H1 (cell line): ENCODE measurements at regions not wholly inside any gene's neighbourhood (a gene's known extent, or its start where the extent isn't known, plus 50 kb on each side); places are given as distances from the start of the nearest gene placed in this dataset.
A peak's percentile ranks its signal among the peaks of the same experiment; 100 is the strongest.

ENCODE experiments used
- CTCF ChIA-PET: fragments of 300-600 bp; sonication (Branson Sonifier 250); formaldehyde crosslinking; loops from one replicate; lab custom pipeline; 2021; ENCODE audit not compliant: partially characterized antibody; lab: Charles Lee
- POLR2A ChIA-PET: fragments of 300-600 bp; sonication (Branson Sonifier 250); formaldehyde crosslinking; loops from one replicate; lab custom pipeline; 2021; ENCODE audit warnings: inconsistent platforms; ENCODE audit not compliant: partially characterized antibody; lab: Charles Lee
- DNase-seq, 2 experiments: peaks; one replicate each; pipeline versions ENCODE4 v3.0.0 to v3.0.0-alpha.2; 2010 to 2022; ENCODE audit warnings: low spot score in 2 of 2, low read depth in 1 of 2, mixed read lengths in 1 of 2
- FAIRE-seq: peaks from 2 replicates; lab custom pipeline; 2011; peaks lifted over from hg19 to GRCh38; lab: Jason Lieb, UNC
- H2AFZ ChIP-seq: 2 replicates; pipeline ENCODE4 v1.8.1; 2012; ENCODE audit warnings: low read length, inconsistent platforms
- H2AK5ac ChIP-seq: 2 replicates; pipeline ENCODE4 v1.6.1; 2013; ENCODE audit warnings: low read depth, low read length
- H2BK120ac ChIP-seq: replicated peaks from 2 replicates; pipeline ENCODE3; 2013; ENCODE audit warnings: low read depth, low read length, inconsistent platforms
- H2BK12ac ChIP-seq: 2 replicates; pipeline ENCODE4 v1.6.1; 2013; ENCODE audit warnings: low read depth, low read length
- H2BK15ac ChIP-seq: 2 replicates; pipeline ENCODE4 v1.6.1; 2013; ENCODE audit warnings: low read length
- H2BK20ac ChIP-seq: 2 replicates; pipeline ENCODE4 v1.6.1; 2013; ENCODE audit warnings: low read length
- H2BK5ac ChIP-seq: 2 replicates; pipeline ENCODE4 v1.6.1; 2013; ENCODE audit warnings: low read depth, low read length
- H3K14ac ChIP-seq: 2 replicates; pipeline ENCODE4 v1.6.1; 2013; ENCODE audit warnings: inconsistent platforms; ENCODE audit not compliant: insufficient read length
- H3K18ac ChIP-seq: 2 replicates; pipeline ENCODE4 v1.6.1; 2013; ENCODE audit warnings: low read length; ENCODE audit errors: extremely low read depth
- H3K23ac ChIP-seq: 2 replicates; pipeline ENCODE4 v1.6.1; 2013; ENCODE audit warnings: inconsistent platforms; ENCODE audit not compliant: insufficient read length
- H3K23me2 ChIP-seq: 2 replicates; pipeline ENCODE4 v1.6.1; 2013; ENCODE audit warnings: low read depth, low read length
- H3K27ac ChIP-seq: 2 replicates; pipeline ENCODE4 v1.6.1; 2011; ENCODE audit warnings: low read depth, low read length, inconsistent platforms
- H3K27me3 ChIP-seq, 4 experiments: replicated peaks in 1 of 4; 1 replicate in 1 of 4; 2 replicates in 3 of 4; pipeline versions ENCODE4 v1.6.1 to v1.8.1; 2011 to 2013; ENCODE audit warnings: low read length in 3 of 4, mild to moderate bottlenecking in 3 of 4, inconsistent platforms in 2 of 4, mixed read lengths in 2 of 4, moderate library complexity in 1 of 4; ENCODE audit not compliant: control insufficient read depth in 3 of 4, insufficient read depth in 3 of 4; ENCODE audit errors: extremely low read depth in 1 of 4
- H3K36me3 ChIP-seq, 4 experiments: 2 replicates each; pipeline versions ENCODE4 v1.6.1 to v1.8.1; 2011 to 2013; ENCODE audit warnings: mild to moderate bottlenecking in 4 of 4, low read length in 3 of 4, moderate library complexity in 2 of 4, control low read depth in 1 of 4, inconsistent platforms in 1 of 4; ENCODE audit not compliant: insufficient read depth in 4 of 4, control insufficient read depth in 2 of 4
- H3K4ac ChIP-seq: replicated peaks from 2 replicates; pipeline ENCODE3; 2013; ENCODE audit warnings: low read length, low read depth, mixed read lengths, inconsistent platforms; ENCODE audit not compliant: insufficient read length
- H3K4me1 ChIP-seq, 4 experiments: replicated peaks in 1 of 4; 1 replicate in 1 of 4; 2 replicates in 3 of 4; pipeline versions ENCODE4 v1.6.1 to v1.8.1; 2011 to 2013; ENCODE audit warnings: low read length in 3 of 4, inconsistent platforms in 2 of 4, mixed read lengths in 1 of 4; ENCODE audit not compliant: insufficient read depth in 4 of 4, control insufficient read depth in 3 of 4
- H3K4me2 ChIP-seq, 2 experiments: 2 replicates each; pipeline versions ENCODE4 v1.6.1 to v1.8.1; 2011 to 2013; ENCODE audit warnings: low read depth in 2 of 2, low read length in 2 of 2, control low read depth in 1 of 2, inconsistent platforms in 1 of 2, mild to moderate bottlenecking in 1 of 2; ENCODE audit not compliant: insufficient read depth in 1 of 2
- H3K4me3 ChIP-seq, 4 experiments: fragments of 200-600, 300-600 bp in 1 of 4; sonication (generic), shearing (Covaris generic), sonication (Bioruptor Twin) in 1 of 4; 2 replicates each; pipeline versions ENCODE4 v1.5.1 to v1.8.1; 2011 to 2016; ENCODE audit warnings: low read length in 4 of 4, low read depth in 3 of 4, control low read depth in 2 of 4, inconsistent platforms in 2 of 4, mild to moderate bottlenecking in 2 of 4, mixed read lengths in 1 of 4, moderate library complexity in 1 of 4; ENCODE audit not compliant: insufficient read depth in 2 of 4; ENCODE audit errors: extremely low read depth in 1 of 4
- H3K56ac ChIP-seq: replicated peaks from 2 replicates; pipeline ENCODE3; 2013; ENCODE audit warnings: low read depth, mild to moderate bottlenecking, mixed read lengths, low read length, inconsistent platforms; ENCODE audit not compliant: insufficient read length
- H3K79me1 ChIP-seq: 2 replicates; pipeline ENCODE4 v1.6.1; 2013; ENCODE audit warnings: low read depth, low read length, control low read depth
- H3K79me2 ChIP-seq, 2 experiments: 2 replicates each; pipeline versions ENCODE4 v1.6.1 to v1.8.1; 2012 to 2013; ENCODE audit warnings: low read length in 2 of 2, mild to moderate bottlenecking in 2 of 2, inconsistent platforms in 1 of 2; ENCODE audit not compliant: insufficient read depth in 2 of 2, control insufficient read depth in 1 of 2
- H3K9ac ChIP-seq, 4 experiments: replicated peaks in 1 of 4; 1 replicate in 1 of 4; 2 replicates in 3 of 4; pipeline versions ENCODE4 v1.6.1 to v1.8.1; 2011 to 2013; ENCODE audit warnings: low read depth in 3 of 4, low read length in 3 of 4, control low read depth in 2 of 4, mild to moderate bottlenecking in 2 of 4, moderate library complexity in 2 of 4, inconsistent platforms in 1 of 4; ENCODE audit errors: extremely low read depth in 1 of 4
- H3K9me3 ChIP-seq, 2 experiments: 2 replicates each; pipeline versions ENCODE4 v1.6.1 to v1.8.1; 2012 to 2013; ENCODE audit warnings: mild to moderate bottlenecking in 2 of 2, moderate library complexity in 2 of 2, control low read depth in 1 of 2, inconsistent platforms in 1 of 2, low read depth in 1 of 2, low read length in 1 of 2, mixed read lengths in 1 of 2; ENCODE audit not compliant: insufficient read depth in 2 of 2
- H4K20me1 ChIP-seq, 2 experiments: replicated peaks in 1 of 2; 2 replicates each; pipeline versions ENCODE3 to v1.8.1; 2011 to 2013; ENCODE audit warnings: inconsistent platforms in 2 of 2, low read length in 2 of 2, mild to moderate bottlenecking in 1 of 2; ENCODE audit not compliant: insufficient read depth in 2 of 2, control insufficient read depth in 1 of 2
- H4K5ac ChIP-seq: 2 replicates; pipeline ENCODE4 v1.6.1; 2013; ENCODE audit warnings: low read length, low read depth, mixed read lengths, inconsistent platforms; ENCODE audit not compliant: insufficient read length
- H4K8ac ChIP-seq: 2 replicates; pipeline ENCODE4 v1.8.0; 2013; ENCODE audit warnings: mild to moderate bottlenecking, moderate library complexity, low read length, inconsistent platforms; ENCODE audit not compliant: insufficient read depth; ENCODE audit errors: extremely low read depth
- H4K91ac ChIP-seq: replicated peaks from 2 replicates; pipeline ENCODE3; 2013; ENCODE audit warnings: low read length, mixed read lengths, inconsistent platforms; ENCODE audit not compliant: insufficient read length
- CEBPB ChIP-seq: IDR thresholded peaks from 2 replicates; pipeline ENCODE4 v1.6.1; 2012; ENCODE audit warnings: low read depth, low read length
- CHD1 ChIP-seq: IDR thresholded peaks from 2 replicates; pipeline ENCODE4 v1.6.1; 2012; ENCODE audit warnings: low read depth, low read length, improper control_type of control experiment
- CTBP2 ChIP-seq: IDR thresholded peaks from 2 replicates; pipeline ENCODE4 v1.7.0; 2011; ENCODE audit warnings: borderline replicate concordance, mild to moderate bottlenecking, moderate library complexity, mixed read lengths, low read length; ENCODE audit not compliant: insufficient read depth, insufficient read length
- CTCF ChIP-seq, 3 experiments: IDR thresholded peaks; 1 replicate in 2 of 3; 2 replicates in 1 of 3; pipeline versions ENCODE4 v1.5.1 to v1.6.1; 2011; ENCODE audit warnings: low read length in 3 of 3, mild to moderate bottlenecking in 3 of 3, inconsistent platforms in 2 of 3, low read depth in 1 of 3, moderate library complexity in 1 of 3; ENCODE audit not compliant: insufficient read depth in 1 of 3; ENCODE audit errors: control extremely low read depth in 1 of 3
- KDM1A ChIP-seq: fragments of 200-600, 300-600 bp; sonication (generic); IDR thresholded peaks from 2 replicates; pipeline ENCODE4 v1.7.1; 2016; ENCODE audit warnings: mild to moderate bottlenecking, low read length, borderline replicate concordance
- NANOG ChIP-seq: IDR thresholded peaks from 2 replicates; pipeline ENCODE4 v1.6.1; 2011; ENCODE audit warnings: low read length, low read depth, mild to moderate bottlenecking, inconsistent platforms; ENCODE audit not compliant: insufficient read depth, poor library complexity, severe bottlenecking
- TAF1 ChIP-seq: IDR thresholded peaks from 2 replicates; pipeline ENCODE4 v1.6.1; 2011; ENCODE audit warnings: mild to moderate bottlenecking, low read depth, low read length
- TCF12 ChIP-seq: IDR thresholded peaks from 2 replicates; pipeline ENCODE4 v1.6.1; 2011; ENCODE audit warnings: low read depth, mild to moderate bottlenecking, low read length
- WGBS, 2 experiments: shearing (Covaris generic) in 1 of 2; methylation state at CpG; one replicate each; pipeline versions ENCODE4 v1.1.6 to v1.1.7; 2013 to 2015; ENCODE audit warnings: low lambda C conversion rate in 2 of 2, mixed read lengths in 2 of 2, inconsistent platforms in 1 of 2, low coverage in 1 of 2, missing lambda C conversion rate in 1 of 2; ENCODE audit not compliant: insufficient replicate concordance in 2 of 2, insufficient coverage in 1 of 2, insufficient read length in 1 of 2; ENCODE audit errors: extremely low coverage in 1 of 2, missing lambda C conversion rate in 1 of 2; 5-methylcytosine and 5-hydroxymethylcytosine counted together

GRCh38 chr5:68544648-68545552 lies 329.3 kb downstream of the PIK3R1 start:
- H4K5ac ChIP-seq: no peak overlapping the region
- H3K14ac ChIP-seq: no peak overlapping the region
- no peak overlapping the region for H3K18ac ChIP-seq
- no peak overlapping the region for H3K27ac ChIP-seq
- H3K23me2 ChIP-seq: no peaks in the 10 kb centered on the region
- no peaks in the 10 kb centered on the region for H4K20me1 ChIP-seq
- H2BK15ac ChIP-seq: no peak overlapping the region
- no peak overlapping the region for H3K4me2 ChIP-seq
- no peak overlapping the region for H3K9ac ChIP-seq
- H3K56ac ChIP-seq: no peak overlapping the region
- H3K79me2 ChIP-seq: no peaks in the 10 kb centered on the region
- H3K36me3 ChIP-seq: no peaks in the 10 kb centered on the region
- H2AFZ ChIP-seq: no peak overlapping the region
- no peak overlapping the region for H2BK12ac ChIP-seq
- DNase-seq (no peak), FAIRE-seq (no peak)
- H2AK5ac ChIP-seq: no peak overlapping the region
- no peaks in the 10 kb centered on the region for H3K79me1 ChIP-seq
- no peak overlapping the region for H2BK120ac ChIP-seq
- H4K91ac ChIP-seq: no peak overlapping the region
- peak overlapping the region; percentile 40; the same call in 1 of the 2 replicates for H2BK20ac ChIP-seq
- no peak overlapping the region for H3K4ac ChIP-seq
- no peak overlapping the region for H3K4me3 ChIP-seq
- POLR2A ChIA-PET: no interaction called here
- no peak overlapping the region for H3K23ac ChIP-seq
- no peak overlapping the region for H2BK5ac ChIP-seq
- TF ChIP-seq KDM1A: no peak
- no peak for TF ChIP-seq CHD1
- TF ChIP-seq NANOG: no peak
- no peak for TF ChIP-seq TAF1
- TF ChIP-seq CTCF (IDR thresholded peaks at IDR 0.05; ENCODE audit: control extremely low read depth in 1 of 3, insufficient read depth in 1 of 3, low read depth in 1 of 3, low read length in 3 of 3): no peak
- TF ChIP-seq CTBP2: no peak
- no peak for TF ChIP-seq TCF12
- no peak for TF ChIP-seq CEBPB
- H3K9me3 ChIP-seq: no peaks in the 10 kb centered on the region
- WGBS, 2 experiments: 89% methylated on average over 14 of the region's 14 CpGs; no CpG with 5 or more reads in 1 of the 2 experiments
- no peaks in the 10 kb centered on the region for H3K27me3 ChIP-seq
- CTCF ChIA-PET: interaction anchor here (0.6 to 1.1 kb wide), 3 partner anchors 9 to 126 kb away, joined by 3 read pairs; no protein-coding TSS in a partner anchor
- no peaks in the 10 kb centered on the region for H3K4me1 ChIP-seq
- no peak overlapping the region for H4K8ac ChIP-seq
